GM12872 (cell line): ENCODE measurements at regions not wholly inside any gene's neighbourhood (a gene's known extent, or its start where the extent isn't known, plus 50 kb on each side); places are given as distances from the start of the nearest gene placed in this dataset.

Source experiments
- TF ChIP-seq, protein P1 (sequence below): IDR thresholded peaks from 3 replicates; pipeline ENCODE4 v1.5.1; 2011; ENCODE audit warnings: low read depth, mild to moderate bottlenecking, low read length, moderate library complexity; ENCODE audit not compliant: insufficient read depth

DNA sequence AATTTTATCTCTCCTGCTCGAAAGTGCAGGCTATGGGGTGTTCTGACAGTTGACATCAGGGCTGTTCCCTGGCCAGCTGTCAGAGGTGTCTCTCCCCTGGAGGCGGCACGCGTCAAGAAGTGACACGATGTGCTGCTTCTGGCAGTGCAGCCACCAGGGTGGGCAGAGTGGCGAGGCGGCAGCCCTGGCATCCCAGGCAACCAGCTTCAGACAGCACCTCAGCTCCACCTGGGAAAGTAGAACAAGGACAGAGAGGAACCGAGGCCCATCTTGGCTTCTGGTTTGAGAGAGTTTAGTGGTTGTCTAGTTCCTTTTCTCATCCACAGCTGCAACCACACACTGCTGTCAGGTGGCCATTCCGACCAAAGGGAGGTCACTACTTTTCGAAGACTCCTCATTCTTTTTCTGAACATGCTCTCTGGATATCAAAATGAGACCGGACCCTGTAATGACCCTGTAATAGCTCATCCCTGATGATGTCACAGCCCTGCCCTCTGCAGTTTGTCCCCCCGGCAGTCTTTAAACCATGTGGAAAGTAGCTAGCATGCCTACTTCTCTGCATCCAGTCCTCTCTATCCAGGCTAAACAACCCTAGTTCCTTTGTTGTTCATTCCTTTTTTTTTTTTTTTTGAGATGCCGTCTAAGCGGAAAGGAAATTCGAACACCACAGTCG is 381.0 kb upstream of the NRP1 start:
- TF ChIP-seq, protein P1, sequence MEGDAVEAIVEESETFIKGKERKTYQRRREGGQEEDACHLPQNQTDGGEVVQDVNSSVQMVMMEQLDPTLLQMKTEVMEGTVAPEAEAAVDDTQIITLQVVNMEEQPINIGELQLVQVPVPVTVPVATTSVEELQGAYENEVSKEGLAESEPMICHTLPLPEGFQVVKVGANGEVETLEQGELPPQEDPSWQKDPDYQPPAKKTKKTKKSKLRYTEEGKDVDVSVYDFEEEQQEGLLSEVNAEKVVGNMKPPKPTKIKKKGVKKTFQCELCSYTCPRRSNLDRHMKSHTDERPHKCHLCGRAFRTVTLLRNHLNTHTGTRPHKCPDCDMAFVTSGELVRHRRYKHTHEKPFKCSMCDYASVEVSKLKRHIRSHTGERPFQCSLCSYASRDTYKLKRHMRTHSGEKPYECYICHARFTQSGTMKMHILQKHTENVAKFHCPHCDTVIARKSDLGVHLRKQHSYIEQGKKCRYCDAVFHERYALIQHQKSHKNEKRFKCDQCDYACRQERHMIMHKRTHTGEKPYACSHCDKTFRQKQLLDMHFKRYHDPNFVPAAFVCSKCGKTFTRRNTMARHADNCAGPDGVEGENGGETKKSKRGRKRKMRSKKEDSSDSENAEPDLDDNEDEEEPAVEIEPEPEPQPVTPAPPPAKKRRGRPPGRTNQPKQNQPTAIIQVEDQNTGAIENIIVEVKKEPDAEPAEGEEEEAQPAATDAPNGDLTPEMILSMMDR: 0 out of 3 replicates have a peak, but pooled peaks have one; percentile 5

DNA sequence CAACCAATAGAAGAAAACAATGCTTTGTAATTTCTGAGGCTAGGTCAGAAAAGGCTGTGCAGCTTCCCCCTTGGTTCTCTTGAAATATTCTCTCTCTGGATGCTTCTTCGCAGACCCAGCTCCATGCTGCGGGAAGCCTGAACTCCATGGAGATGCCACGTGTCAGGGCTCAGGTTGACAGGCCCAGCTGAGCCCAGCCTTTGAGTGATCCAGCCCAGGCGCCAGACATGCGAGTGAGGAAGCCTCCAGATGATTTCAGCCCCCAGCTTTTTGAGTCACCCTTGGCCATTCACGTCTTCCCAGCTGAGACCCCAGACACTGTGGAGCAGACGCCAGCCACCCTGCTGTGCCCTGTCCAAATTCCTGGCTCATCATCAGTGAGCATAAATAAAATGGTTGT is 378.4 kb upstream of the NRP1 start:
- TF ChIP-seq, protein P1: no peak

DNA sequence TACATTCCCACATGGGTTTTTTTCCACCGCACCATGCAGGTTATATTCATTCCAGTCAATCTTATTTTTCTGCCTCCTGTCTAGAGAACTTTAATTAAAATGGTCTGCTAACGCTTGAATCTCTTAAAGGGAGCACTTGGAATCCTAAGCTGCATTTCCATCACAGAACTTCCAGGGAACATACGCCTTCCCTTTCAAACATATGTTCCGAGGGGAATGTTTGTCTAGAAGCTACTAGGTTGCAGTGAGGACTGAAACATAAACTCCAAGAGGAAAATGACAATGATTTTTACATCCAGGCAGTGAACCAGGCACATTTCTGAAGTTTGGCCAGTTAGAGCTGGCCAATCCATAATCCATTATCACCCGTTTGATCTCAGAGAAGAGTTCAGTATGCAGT is 375.5 kb upstream of the NRP1 start:
- TF ChIP-seq, protein P1: no peak

DNA sequence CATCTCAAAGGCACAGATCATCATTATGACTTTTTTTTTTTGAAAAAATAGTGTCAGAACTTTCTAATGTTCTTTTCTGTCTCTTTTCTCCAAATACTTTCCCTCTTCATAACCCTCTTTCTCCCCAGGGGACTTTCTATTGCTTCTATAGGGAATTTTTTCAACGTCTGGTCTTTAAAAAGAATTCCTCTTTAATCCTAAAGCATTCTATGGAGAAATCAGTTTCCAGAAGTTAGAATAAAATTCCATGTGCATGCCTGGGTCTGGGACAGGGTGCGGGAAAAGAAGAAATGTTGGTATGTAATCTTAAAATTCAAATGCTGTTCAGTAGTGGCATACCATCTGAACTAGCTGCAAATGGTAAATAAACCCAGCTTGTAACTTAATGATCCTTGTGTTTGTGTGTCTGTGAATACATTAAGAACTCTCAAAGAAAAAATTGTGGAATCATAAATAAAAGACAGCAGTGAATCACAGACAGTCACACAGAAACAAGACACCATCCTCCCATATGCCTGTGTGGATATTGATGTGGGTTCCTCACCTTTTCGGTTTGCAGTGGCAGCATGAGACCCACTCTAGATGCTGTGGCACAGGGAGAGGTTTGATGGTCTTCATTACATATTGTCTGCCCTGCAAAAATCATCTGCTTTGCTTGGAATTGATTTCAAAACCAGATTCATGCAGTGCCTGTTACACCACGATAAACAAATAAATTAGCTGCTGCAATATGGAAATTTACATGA is 374.7 kb upstream of the NRP1 start:
- TF ChIP-seq, protein P1: no peak

DNA sequence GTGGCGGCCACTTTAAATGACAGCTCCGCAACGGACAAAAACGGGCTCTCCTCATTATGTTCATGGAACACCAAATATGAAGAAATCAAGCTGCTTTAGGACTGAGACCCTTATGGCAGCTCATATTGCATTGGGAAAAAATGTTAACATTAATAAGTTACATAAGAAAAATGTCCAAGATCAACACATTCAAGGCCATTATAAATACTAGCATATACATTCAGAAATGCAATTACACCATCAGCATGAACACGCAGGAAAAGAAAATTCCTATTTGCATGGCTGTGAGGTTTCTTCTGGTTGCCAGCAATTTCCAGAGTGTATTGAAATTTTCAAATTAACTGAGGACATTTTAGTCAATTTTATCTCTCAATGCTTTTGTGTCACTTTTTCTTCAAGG is 374.1 kb upstream of the NRP1 start:
- TF ChIP-seq, protein P1: no peak

DNA sequence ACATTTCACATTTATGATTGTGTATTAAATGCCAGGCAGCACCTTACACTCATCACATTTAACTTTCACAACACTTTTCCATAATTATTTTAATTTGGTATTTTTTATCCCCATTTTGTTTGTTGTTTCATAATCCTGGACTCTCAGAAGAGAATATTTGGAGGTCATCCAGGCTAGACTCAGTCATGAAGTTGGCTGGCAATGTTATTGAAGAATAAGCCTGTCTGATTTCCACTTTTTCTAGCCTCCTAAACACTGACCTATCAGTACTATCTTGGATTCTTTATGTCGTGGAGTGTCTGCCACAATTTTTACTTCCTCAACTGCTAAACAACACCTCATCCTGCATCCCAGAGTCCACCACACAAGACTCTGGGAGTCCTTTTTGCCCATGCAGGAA is 372.3 kb upstream of the NRP1 start:
- TF ChIP-seq, protein P1: no peak

DNA sequence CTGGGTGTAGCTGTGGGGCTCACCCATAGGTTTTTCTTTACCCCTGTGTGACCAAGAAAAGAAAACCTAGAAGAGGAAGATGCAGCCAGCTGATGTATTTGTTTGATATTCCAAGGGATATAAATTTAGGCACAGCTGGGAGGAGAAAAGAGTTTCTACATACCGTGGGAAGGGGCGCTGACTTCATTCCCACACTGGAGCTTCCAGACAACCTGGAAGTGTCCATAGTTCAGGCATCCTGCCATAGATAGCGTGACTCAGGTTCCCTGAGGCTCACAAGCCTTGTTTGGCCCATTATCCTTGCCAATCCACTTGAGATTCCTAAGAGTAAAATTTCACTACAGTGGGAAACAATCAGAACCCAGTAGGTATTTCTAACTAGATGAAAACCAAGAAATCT is 371.7 kb upstream of the NRP1 start:
- TF ChIP-seq, protein P1: no peak
